Epithelial cell of proximal tubule (primary cell): ENCODE measurements at regions not wholly inside any gene's neighbourhood (a gene's known extent, or its start where the extent isn't known, plus 50 kb on each side); places are given as distances from the start of the nearest gene placed in this dataset.
A peak's percentile ranks its signal among the peaks of the same experiment; 100 is the strongest.

Experiments
- DNase-seq: peaks from one replicate; pipeline ENCODE4 v3.0.0-alpha.2; 2011; ENCODE audit warnings: low read depth
- H3K4me3 ChIP-seq: 2 replicates; pipeline ENCODE4 v1.5.1; 2011; ENCODE audit warnings: low read depth, mild to moderate bottlenecking, low read length
- CTCF ChIP-seq: conservative IDR thresholded peaks from 2 replicates; pipeline ENCODE4 v1.5.1; 2012; ENCODE audit warnings: low read depth, mild to moderate bottlenecking, low read length

DNA sequence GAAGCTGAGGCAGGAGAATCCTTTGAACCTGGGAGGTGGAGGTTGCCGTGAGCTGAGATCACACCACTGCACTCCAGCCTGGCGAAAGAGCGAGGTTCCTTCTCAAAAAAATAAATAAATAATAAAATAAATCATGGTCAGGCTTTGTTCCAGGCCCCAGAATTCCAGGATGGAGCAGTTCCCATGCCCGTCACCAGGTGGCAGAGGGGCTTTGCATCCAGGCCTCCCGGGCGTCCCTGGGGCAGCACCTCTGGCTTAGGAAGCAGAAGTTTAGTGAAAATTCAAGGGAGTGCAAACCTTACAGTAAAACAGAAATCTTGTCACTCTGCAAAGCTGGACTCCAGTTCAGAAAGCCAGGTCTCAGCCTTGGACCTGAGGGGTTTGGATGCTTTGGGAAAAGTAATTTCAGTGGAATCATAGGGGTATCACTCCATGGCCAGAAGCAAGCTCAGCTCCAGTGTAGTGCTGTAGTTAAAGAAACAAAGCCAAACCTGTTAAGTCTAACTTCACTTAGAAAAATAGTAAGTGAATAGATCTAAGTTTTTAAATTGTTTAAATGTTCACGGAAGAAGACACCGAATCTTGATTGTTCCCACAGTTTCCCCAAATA lies 512.7 kb downstream of the CMPK2 start:
- H3K4me3 ChIP-seq, result no peak overlapping the region
- no peak for DNase-seq
- peak; percentile 75 for TF ChIP-seq CTCF

DNA sequence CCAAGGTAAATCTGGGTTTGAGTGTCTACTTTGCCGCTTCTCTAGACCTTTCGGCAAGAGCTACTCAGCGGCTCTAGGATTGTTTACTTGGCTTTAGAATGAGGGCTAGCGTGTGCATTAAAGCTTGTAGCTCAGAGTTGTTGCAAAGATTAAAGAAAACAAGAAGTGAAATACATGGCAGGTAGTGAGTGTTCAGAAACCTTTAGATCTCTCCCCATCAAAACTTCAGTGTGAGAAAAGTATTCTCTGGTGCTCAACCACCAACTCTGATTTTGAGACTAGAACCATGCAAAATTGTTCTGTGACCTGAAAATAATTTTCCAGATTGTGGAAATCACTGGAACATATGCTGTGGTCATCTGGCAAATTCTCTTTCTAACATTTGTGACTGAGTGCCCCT lies 512.0 kb downstream of the CMPK2 start:
- H3K4me3 ChIP-seq, result no peak overlapping the region
- DNase-seq, result no peak

DNA sequence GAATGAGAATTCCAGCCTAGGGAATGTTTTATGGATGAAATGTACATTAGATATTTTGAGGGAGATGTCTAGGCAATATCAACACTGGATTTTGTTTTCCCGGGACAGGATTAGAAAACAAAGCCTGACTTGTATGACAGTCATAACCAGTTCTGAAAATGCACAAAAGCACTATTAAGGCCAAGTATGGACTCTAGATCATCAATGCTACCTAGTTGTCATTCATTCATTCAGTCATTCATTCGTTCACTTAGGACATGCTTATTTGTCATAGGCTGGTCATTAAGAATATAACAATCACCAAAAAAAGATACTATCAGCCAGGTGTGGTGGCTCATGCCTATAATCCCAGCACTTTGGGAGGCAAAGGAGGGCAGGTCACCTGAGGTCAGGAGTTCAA lies 511.2 kb downstream of the CMPK2 start:
- H3K4me3 ChIP-seq, result no peak overlapping the region
- DNase-seq, result no peak
- no peak for TF ChIP-seq CTCF

More for the DNA sequence above, 512.0 kb downstream of the CMPK2 start:
- no peak for TF ChIP-seq CTCF

- no peak overlapping the region for H3K4me3 ChIP-seq
- DNase-seq, result no peak
- no peak for TF ChIP-seq CTCF
Measured at GRCh38 chr2:6355886-6356761, 509.6 kb downstream of the CMPK2 start.

DNA sequence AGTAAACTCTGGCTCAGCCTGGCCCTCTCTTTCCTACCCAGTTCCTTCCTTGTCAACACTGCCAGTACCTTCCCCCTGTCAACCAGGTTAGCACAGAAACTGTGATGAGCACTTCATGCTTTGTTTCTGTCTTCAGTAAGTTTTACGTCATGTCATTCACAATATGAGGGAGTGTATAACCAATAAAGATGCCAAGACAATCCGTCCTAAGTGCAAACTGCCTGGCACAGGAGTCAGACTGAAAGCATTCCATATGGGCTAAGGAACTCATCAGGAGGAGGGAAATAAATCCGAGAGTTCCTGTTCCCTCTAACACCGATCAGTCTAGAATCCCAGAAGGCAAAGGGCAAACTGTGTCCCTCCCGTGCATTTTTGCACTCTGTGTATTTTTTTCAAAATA lies 507.2 kb downstream of the CMPK2 start:
- TF ChIP-seq CTCF, result no peak
- no peak overlapping the region for H3K4me3 ChIP-seq
- no peak for DNase-seq

GRCh38 chr2:6358985-6359384 lies 506.7 kb downstream of the CMPK2 start:
- TF ChIP-seq CTCF, result no peak

More at GRCh38 chr2:6358985-6359384, 506.7 kb downstream of the CMPK2 start:
- DNase-seq, result no peak
- no peak overlapping the region for H3K4me3 ChIP-seq
